Mesenchymal stem cell (in vitro differentiated cells and primary cell): ENCODE measurements at regions not wholly inside any gene's neighbourhood (a gene's known extent, or its start where the extent isn't known, plus 50 kb on each side); places are given as distances from the start of the nearest gene placed in this dataset.

ENCODE experiments used
- DNase-seq: peaks from one replicate; pipeline ENCODE4 v3.0.0-alpha.2; 2013
- H2AFZ ChIP-seq: one replicate; pipeline ENCODE4 v1.6.1; 2013; ENCODE audit warnings: low read depth, mild to moderate bottlenecking, control low read depth, inconsistent platforms, low read length, moderate library complexity
- H2AK5ac ChIP-seq: 2 replicates; pipeline ENCODE4 v1.6.1; 2013; ENCODE audit warnings: low read length, moderate library complexity, mild to moderate bottlenecking, inconsistent platforms; ENCODE audit not compliant: severe bottlenecking
- H2BK120ac ChIP-seq: one replicate; pipeline ENCODE4 v1.6.1; 2013; ENCODE audit warnings: low read depth, mild to moderate bottlenecking, inconsistent platforms, low read length, moderate library complexity
- H2BK12ac ChIP-seq, 2 experiments: one replicate each; pipeline ENCODE4 v1.6.1; 2013; ENCODE audit warnings: inconsistent platforms in 2 of 2, low read length in 2 of 2, mild to moderate bottlenecking in 2 of 2, moderate library complexity in 2 of 2, control low read depth in 1 of 2
- H2BK15ac ChIP-seq: one replicate; pipeline ENCODE4 v1.6.1; 2013; ENCODE audit warnings: mild to moderate bottlenecking, low read depth, inconsistent platforms; ENCODE audit not compliant: poor library complexity, severe bottlenecking
- H2BK5ac ChIP-seq: 2 replicates; pipeline ENCODE4 v1.6.1; 2013; ENCODE audit warnings: low read depth, mild to moderate bottlenecking, low read length, control low read depth, inconsistent platforms; ENCODE audit not compliant: poor library complexity, severe bottlenecking
- H3K14ac ChIP-seq, 2 experiments: one replicate each; pipeline ENCODE4 v1.6.1; 2013; ENCODE audit warnings: inconsistent platforms in 2 of 2, low read length in 2 of 2, control low read depth in 1 of 2, mild to moderate bottlenecking in 1 of 2, moderate library complexity in 1 of 2
- H3K18ac ChIP-seq, 2 experiments: one replicate each; pipeline ENCODE4 v1.6.1; 2013; ENCODE audit warnings: inconsistent platforms in 2 of 2, low read length in 2 of 2, control low read depth in 1 of 2, low read depth in 1 of 2, mild to moderate bottlenecking in 1 of 2
- H3K23ac ChIP-seq, 2 experiments: one replicate each; pipeline ENCODE4 v1.6.1; 2013; ENCODE audit warnings: inconsistent platforms in 2 of 2, low read length in 2 of 2, mild to moderate bottlenecking in 2 of 2, moderate library complexity in 2 of 2, control low read depth in 1 of 2
- H3K27ac ChIP-seq: 2 replicates; pipeline ENCODE4 v1.5.1; 2013; ENCODE audit warnings: mild to moderate bottlenecking, moderate library complexity, low read length, control low read depth, inconsistent platforms; ENCODE audit not compliant: poor library complexity, severe bottlenecking
- H3K27me3 ChIP-seq, 2 experiments: 2 replicates each; pipeline versions ENCODE4 v1.6.1 to v1.7.0; 2013; ENCODE audit warnings: low read length in 2 of 2, mild to moderate bottlenecking in 2 of 2, moderate library complexity in 2 of 2, control low read depth in 1 of 2, inconsistent platforms in 1 of 2; ENCODE audit not compliant: control insufficient read depth in 1 of 2, insufficient read depth in 1 of 2
- H3K36me3 ChIP-seq, 2 experiments: 2 replicates each; pipeline versions ENCODE4 v1.6.1 to v1.7.0; 2013; ENCODE audit warnings: low read length in 2 of 2, control low read depth in 1 of 2, inconsistent platforms in 1 of 2, low read depth in 1 of 2, mild to moderate bottlenecking in 1 of 2; ENCODE audit not compliant: insufficient read depth in 2 of 2, control insufficient read depth in 1 of 2
- H3K4ac ChIP-seq, 2 experiments: one replicate each; pipeline ENCODE4 v1.6.1; 2013; ENCODE audit warnings: inconsistent platforms in 2 of 2, low read length in 2 of 2, mild to moderate bottlenecking in 2 of 2, moderate library complexity in 2 of 2, control low read depth in 1 of 2, low read depth in 1 of 2
- H3K4me1 ChIP-seq: 2 replicates; pipeline ENCODE4 v1.6.1; 2013; ENCODE audit warnings: low read depth, low read length, control low read depth; ENCODE audit not compliant: control insufficient read depth, insufficient read depth
- H3K4me2 ChIP-seq: 2 replicates; pipeline ENCODE4 v1.6.1; 2013; ENCODE audit warnings: low read length, mild to moderate bottlenecking, inconsistent platforms; ENCODE audit not compliant: poor library complexity, severe bottlenecking
- H3K4me3 ChIP-seq, 2 experiments: 2 replicates each; pipeline versions ENCODE4 v1.5.1 to v1.7.0; 2013; ENCODE audit warnings: low read length in 2 of 2, mild to moderate bottlenecking in 2 of 2, control low read depth in 1 of 2, low read depth in 1 of 2; ENCODE audit not compliant: insufficient read depth in 1 of 2
- H3K79me1 ChIP-seq: replicated peaks from 2 replicates; pipeline ENCODE4 v1.6.1; 2013; ENCODE audit warnings: mild to moderate bottlenecking, control low read depth, low read length, inconsistent platforms; ENCODE audit not compliant: poor library complexity, severe bottlenecking
- H3K9ac ChIP-seq: 2 replicates; pipeline ENCODE4 v1.7.0; 2013; ENCODE audit warnings: mild to moderate bottlenecking, low read length, moderate library complexity
- H3K9me3 ChIP-seq: 2 replicates; pipeline ENCODE4 v1.7.0; 2013; ENCODE audit warnings: mild to moderate bottlenecking, low read length; ENCODE audit not compliant: control insufficient read depth
- H4K8ac ChIP-seq: one replicate; pipeline ENCODE4 v1.6.1; 2013; ENCODE audit warnings: inconsistent platforms, mild to moderate bottlenecking, low read length, moderate library complexity
- H4K91ac ChIP-seq: one replicate; pipeline ENCODE4 v1.6.1; 2013; ENCODE audit warnings: mild to moderate bottlenecking, low read length, inconsistent platforms
- WGBS: methylation state at CpG from one replicate; pipeline ENCODE4 v1.1.7; 2013; ENCODE audit warnings: mixed read lengths; 5-methylcytosine and 5-hydroxymethylcytosine counted together

DNA sequence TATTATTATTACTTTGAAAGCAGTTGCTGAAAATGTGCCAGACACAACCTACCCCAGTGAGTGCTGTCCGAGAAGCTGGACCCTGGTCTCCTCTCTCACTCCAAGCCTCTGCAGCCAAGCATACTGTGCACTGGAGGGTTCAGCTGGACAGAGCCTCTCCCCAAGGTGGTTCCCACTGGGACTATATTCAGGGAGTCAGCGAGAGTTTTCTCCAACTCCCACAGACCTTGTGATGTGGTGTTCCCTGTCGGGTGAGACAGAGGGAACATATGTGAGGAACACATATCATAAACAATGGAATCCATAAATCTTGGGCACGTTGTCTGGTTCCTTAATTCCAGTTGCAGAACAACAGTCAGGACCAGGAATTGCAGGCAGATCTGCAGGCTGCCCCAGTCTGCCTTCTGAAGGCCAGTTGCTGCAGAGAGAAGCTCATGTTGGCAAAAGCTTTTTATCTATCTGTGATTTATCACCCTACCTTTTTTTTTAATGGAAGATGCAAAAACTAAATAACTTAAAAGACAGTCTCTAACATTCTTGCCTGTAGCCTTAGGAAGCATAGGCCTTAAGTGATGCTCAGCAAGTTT is 619.8 kb upstream of the TBX3 start:
- Histone ChIP-seq H3K9ac (no peak overlapping the region), H3K36me3 (no peaks in the 10 kb centered on the region), H3K18ac (no peak overlapping the region), H2AK5ac (no peak overlapping the region), H2BK5ac (no peak overlapping the region), H3K4me3 (no peak overlapping the region), H2BK12ac (no peak overlapping the region), H2AFZ (no peak overlapping the region), H2BK120ac (no peak overlapping the region), H2BK15ac (no peak overlapping the region), H3K27me3 (no peaks in the 10 kb centered on the region), H3K79me1 (no peaks in the 10 kb centered on the region), H3K27ac (no peak overlapping the region), H3K4me2 (no peak overlapping the region), H4K8ac (no peak overlapping the region), H4K91ac (no peak overlapping the region), H3K9me3 (no peaks in the 10 kb centered on the region), H3K4ac (no peak overlapping the region), H3K23ac (no peak overlapping the region), H3K4me1 (no peaks in the 10 kb centered on the region), H3K14ac (no peak overlapping the region)
- WGBS, result 9% methylated on average over 4 of the region's 4 CpGs
- DNase-seq, result peak; percentile 65

DNA sequence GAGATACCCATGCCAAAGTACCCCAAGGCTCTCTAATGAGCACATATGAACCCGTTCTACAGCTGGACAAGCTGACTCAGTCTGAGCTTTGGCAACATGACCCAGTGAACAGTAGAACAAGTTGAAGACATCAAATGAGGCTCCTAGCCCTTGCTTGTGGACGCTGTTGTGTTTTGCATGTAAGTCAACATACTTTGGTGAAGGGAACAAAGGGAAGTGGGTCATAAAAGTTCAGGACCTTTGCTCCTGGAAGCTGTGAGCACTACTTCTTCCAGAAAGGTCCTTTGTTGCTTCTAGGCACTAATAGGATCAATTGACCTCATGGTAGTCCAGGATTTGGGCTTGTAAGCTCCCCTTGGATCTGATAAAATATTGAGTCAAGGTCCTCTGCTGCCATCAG is 613.5 kb upstream of the TBX3 start:
- H3K79me1 ChIP-seq, result no peaks in the 10 kb centered on the region
- H2BK12ac ChIP-seq, result no peak overlapping the region
- H2AFZ ChIP-seq, result no peak overlapping the region
- H2AK5ac ChIP-seq, result no peak overlapping the region
- no peak overlapping the region for H3K4me2 ChIP-seq
- H2BK15ac ChIP-seq, result no peak overlapping the region
- H3K9ac ChIP-seq, result no peak overlapping the region
- 81% methylated on average over 2 of the region's 2 CpGs for WGBS
- no peaks in the 10 kb centered on the region for H3K4me1 ChIP-seq
- H3K14ac ChIP-seq, result peak overlapping the region in 1 of 2 experiments; percentile 25
- no peak overlapping the region for H2BK120ac ChIP-seq
- no peak overlapping the region for H2BK5ac ChIP-seq
- no peaks in the 10 kb centered on the region for H3K9me3 ChIP-seq
- H3K4ac ChIP-seq, result no peak overlapping the region
- H3K27ac ChIP-seq, result no peak overlapping the region
- no peaks in the 10 kb centered on the region for H3K36me3 ChIP-seq
- no peak overlapping the region for H4K91ac ChIP-seq
- H3K23ac ChIP-seq, result no peak overlapping the region
- no peak for DNase-seq
- no peaks in the 10 kb centered on the region for H3K27me3 ChIP-seq
- peak overlapping the region in 1 of 2 experiments; percentile 52 for H3K18ac ChIP-seq
- H4K8ac ChIP-seq, result no peak overlapping the region
- H3K4me3 ChIP-seq, result no peak overlapping the region

- Histone ChIP-seq H3K4ac (no peak overlapping the region), H2AFZ (no peak overlapping the region), H3K9me3 (no peaks in the 10 kb centered on the region), H3K14ac (no peak overlapping the region), H2BK5ac (no peak overlapping the region), H3K4me2 (no peak overlapping the region), H3K4me1 (no peaks in the 10 kb centered on the region), H4K8ac (no peak overlapping the region), H2BK120ac (no peak overlapping the region), H2BK12ac (no peak overlapping the region), H3K18ac (no peak overlapping the region), H2AK5ac (no peak overlapping the region), H2BK15ac (no peak overlapping the region), H3K9ac (no peak overlapping the region), H3K23ac (no peak overlapping the region), H3K79me1 (no peaks in the 10 kb centered on the region), H3K27ac (no peak overlapping the region), H4K91ac (no peak overlapping the region), H3K36me3 (no peaks in the 10 kb centered on the region), H3K4me3 (no peak overlapping the region), H3K27me3 (no peaks in the 10 kb centered on the region)
- DNase-seq, result no peak
- WGBS, result 85% methylated on average over 5 of the region's 5 CpGs
These were observed 612.7 kb upstream of the TBX3 start for GRCh38 chr12:115296613-115297198.

GRCh38 chr12:115295886-115296285 is 611.9 kb upstream of the TBX3 start:
- Histone ChIP-seq H2BK15ac (no peak overlapping the region), H4K91ac (no peak overlapping the region), H3K36me3 (no peaks in the 10 kb centered on the region), H3K4me3 (no peak overlapping the region), H3K4me2 (no peak overlapping the region), H3K23ac (no peak overlapping the region), H3K9ac (no peak overlapping the region), H3K27me3 (no peaks in the 10 kb centered on the region), H4K8ac (no peak overlapping the region), H3K4ac (no peak overlapping the region), H2BK120ac (no peak overlapping the region), H3K4me1 (no peaks in the 10 kb centered on the region), H3K14ac (no peak overlapping the region), H2AK5ac (no peak overlapping the region), H2BK12ac (no peak overlapping the region), H3K18ac (peak overlapping the region in 1 of 2 experiments; percentile 61), H3K27ac (no peak overlapping the region), H3K79me1 (no peaks in the 10 kb centered on the region), H2BK5ac (no peak overlapping the region), H2AFZ (no peak overlapping the region), H3K9me3 (no peaks in the 10 kb centered on the region)
- 65% methylated on average over 3 of the region's 3 CpGs for WGBS
- no peak for DNase-seq
